ENCODE measurements at regions not wholly inside any gene's neighbourhood (a gene's known extent, or its start where the extent isn't known, plus 50 kb on each side); places are given as distances from the start of the nearest gene placed in this dataset.

DNA sequence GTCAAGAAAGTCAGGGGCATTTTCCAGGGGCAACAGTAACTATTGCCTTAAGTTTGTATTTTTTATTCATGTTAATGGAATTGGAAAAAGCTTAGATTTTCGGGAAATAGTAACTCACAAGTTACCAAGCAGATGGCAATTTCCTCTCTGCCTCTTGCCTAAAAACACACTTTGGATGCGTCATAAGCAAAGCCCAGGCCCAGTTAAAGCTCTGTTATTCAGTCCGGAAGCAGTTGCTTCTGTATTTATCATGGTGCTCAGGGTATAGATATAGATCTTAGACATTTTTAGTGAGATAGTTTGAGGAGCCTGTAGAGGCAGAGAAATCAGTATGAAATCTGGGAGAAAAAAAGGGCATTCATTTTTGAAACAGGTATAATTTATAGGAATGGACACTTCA lies 260.3 kb upstream of the TNC start:
- no peak for TF ChIP-seq EZH2 (IDR thresholded peaks at IDR 0.05; ENCODE audit: insufficient read depth, poor library complexity, severe bottlenecking)
- TF ChIP-seq EZH2phosphoT487 (IDR thresholded peaks at IDR 0.05; ENCODE audit: insufficient read depth, low read depth): no peak
